ENCODE measurements at regions not wholly inside any gene's neighbourhood (a gene's known extent, or its start where the extent isn't known, plus 50 kb on each side); places are given as distances from the start of the nearest gene placed in this dataset.

GRCh38 chr4:38547052-38547451, 116.9 kb upstream of the KLF3 start:
- intact Hi-C loops (cut with DNase I), result no loop called here
- DNase-seq, result no peak

- no peak for DNase-seq
- intact Hi-C loops (cut with DNase I), result no loop called here
Measured at GRCh38 chr4:38548256-38548655, 115.7 kb upstream of the KLF3 start.

- intact Hi-C loops (cut with DNase I), result no loop called here
- no peak for DNase-seq
Measured at GRCh38 chr4:38559374-38559773, 104.6 kb upstream of the KLF3 start.

- no peak for DNase-seq
- intact Hi-C loops (cut with DNase I), result no loop called here
Measured at GRCh38 chr4:38560340-38560739, 103.7 kb upstream of the KLF3 start.

- intact Hi-C loops (cut with DNase I), result no loop called here
- no peak for DNase-seq
Measured at GRCh38 chr4:38560768-38561558, 103.0 kb upstream of the KLF3 start.

GRCh38 chr4:38562751-38563198, 101.2 kb upstream of the KLF3 start:
- no peak for DNase-seq
- intact Hi-C loops (cut with DNase I), result no loop called here

GRCh38 chr4:38563707-38564495, 100.1 kb upstream of the KLF3 start:
- DNase-seq, result peak in 41 of 42 donors; percentile 8 to 84 (median 58)
- intact Hi-C loops (cut with DNase I), result no loop called here

GRCh38 chr4:38565271-38566199, 98.5 kb upstream of the KLF3 start:
- DNase-seq, result no peak
- intact Hi-C loops (cut with DNase I), result no loop called here

GRCh38 chr4:38566806-38567398, 97.1 kb upstream of the KLF3 start:
- no peak for DNase-seq
- intact Hi-C loops (cut with DNase I), result no loop called here

GRCh38 chr4:38567457-38567856, 96.5 kb upstream of the KLF3 start:
- intact Hi-C loops (cut with DNase I), result no loop called here

GRCh38 chr4:38568768-38569167, 95.2 kb upstream of the KLF3 start:
- intact Hi-C loops (cut with DNase I), result no loop called here
- DNase-seq, result peak in 2 of 42 donors; percentile 26 to 53

More at GRCh38 chr4:38567457-38567856, 96.5 kb upstream of the KLF3 start:
- DNase-seq, result no peak

- intact Hi-C loops (cut with DNase I), result no loop called here
- DNase-seq, result no peak
Measured at GRCh38 chr4:38570647-38571276, 93.2 kb upstream of the KLF3 start.

- intact Hi-C loops (cut with DNase I), result no loop called here
- no peak for DNase-seq
Measured at GRCh38 chr4:38572793-38573192, 91.2 kb upstream of the KLF3 start.

GRCh38 chr4:38574559-38575333, 89.3 kb upstream of the KLF3 start:
- intact Hi-C loops (cut with DNase I), result no loop called here
- DNase-seq, result peak in 41 of 42 donors; percentile 26 to 86 (median 61)

GRCh38 chr4:38576767-38577166, 87.2 kb upstream of the KLF3 start:
- intact Hi-C loops (cut with DNase I), result loop anchor here (2.0 kb wide), 1 partner anchor 86 kb away; no protein-coding TSS in a partner anchor

GRCh38 chr4:38577462-38577861, 86.5 kb upstream of the KLF3 start:
- intact Hi-C loops (cut with DNase I), result loop anchor here (2.0 kb wide), 1 partner anchor 85 kb away; no protein-coding TSS in a partner anchor
- no peak for DNase-seq

More at GRCh38 chr4:38576767-38577166, 87.2 kb upstream of the KLF3 start:
- no peak for DNase-seq

- no peak for DNase-seq
- intact Hi-C loops (cut with DNase I), result no loop called here
Measured at GRCh38 chr4:38581426-38582106, 82.4 kb upstream of the KLF3 start.
